ENCODE measurements at regions not wholly inside any gene's neighbourhood (a gene's known extent, or its start where the extent isn't known, plus 50 kb on each side); places are given as distances from the start of the nearest gene placed in this dataset.

- TF ChIP-seq MAX (IDR thresholded peaks at IDR 0.05): no peak
- no peak for TF ChIP-seq CREB1 (IDR thresholded peaks at IDR 0.05; ENCODE audit: low read depth)
- TF ChIP-seq TAF1 (IDR thresholded peaks at IDR 0.05; ENCODE audit: low read depth): no peak
- TF ChIP-seq TEAD4 (IDR thresholded peaks at IDR 0.05): no peak
- TF ChIP-seq CEBPB (IDR thresholded peaks at IDR 0.05): no peak
- TF ChIP-seq, protein P1, sequence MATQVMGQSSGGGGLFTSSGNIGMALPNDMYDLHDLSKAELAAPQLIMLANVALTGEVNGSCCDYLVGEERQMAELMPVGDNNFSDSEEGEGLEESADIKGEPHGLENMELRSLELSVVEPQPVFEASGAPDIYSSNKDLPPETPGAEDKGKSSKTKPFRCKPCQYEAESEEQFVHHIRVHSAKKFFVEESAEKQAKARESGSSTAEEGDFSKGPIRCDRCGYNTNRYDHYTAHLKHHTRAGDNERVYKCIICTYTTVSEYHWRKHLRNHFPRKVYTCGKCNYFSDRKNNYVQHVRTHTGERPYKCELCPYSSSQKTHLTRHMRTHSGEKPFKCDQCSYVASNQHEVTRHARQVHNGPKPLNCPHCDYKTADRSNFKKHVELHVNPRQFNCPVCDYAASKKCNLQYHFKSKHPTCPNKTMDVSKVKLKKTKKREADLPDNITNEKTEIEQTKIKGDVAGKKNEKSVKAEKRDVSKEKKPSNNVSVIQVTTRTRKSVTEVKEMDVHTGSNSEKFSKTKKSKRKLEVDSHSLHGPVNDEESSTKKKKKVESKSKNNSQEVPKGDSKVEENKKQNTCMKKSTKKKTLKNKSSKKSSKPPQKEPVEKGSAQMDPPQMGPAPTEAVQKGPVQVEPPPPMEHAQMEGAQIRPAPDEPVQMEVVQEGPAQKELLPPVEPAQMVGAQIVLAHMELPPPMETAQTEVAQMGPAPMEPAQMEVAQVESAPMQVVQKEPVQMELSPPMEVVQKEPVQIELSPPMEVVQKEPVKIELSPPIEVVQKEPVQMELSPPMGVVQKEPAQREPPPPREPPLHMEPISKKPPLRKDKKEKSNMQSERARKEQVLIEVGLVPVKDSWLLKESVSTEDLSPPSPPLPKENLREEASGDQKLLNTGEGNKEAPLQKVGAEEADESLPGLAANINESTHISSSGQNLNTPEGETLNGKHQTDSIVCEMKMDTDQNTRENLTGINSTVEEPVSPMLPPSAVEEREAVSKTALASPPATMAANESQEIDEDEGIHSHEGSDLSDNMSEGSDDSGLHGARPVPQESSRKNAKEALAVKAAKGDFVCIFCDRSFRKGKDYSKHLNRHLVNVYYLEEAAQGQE (IDR thresholded peaks at IDR 0.05; ENCODE audit: low read depth): no peak
- TF ChIP-seq TCF12 (IDR thresholded peaks at IDR 0.05; ENCODE audit: low read depth): no peak
- TF ChIP-seq ZBTB7A (IDR thresholded peaks at IDR 0.05; ENCODE audit: low read depth): no peak
- no peak for TF ChIP-seq EGR1 (IDR thresholded peaks at IDR 0.05)
Measured at GRCh38 chr4:31442236-31442635, 722.1 kb downstream of the PCDH7 start.
